WTC11 (cell line): ENCODE measurements at regions not wholly inside any gene's neighbourhood (a gene's known extent, or its start where the extent isn't known, plus 50 kb on each side); places are given as distances from the start of the nearest gene placed in this dataset.

Source experiments
- AFF4 ChIP-seq: sonication (generic); formaldehyde crosslinking; IDR thresholded peaks from 2 replicates; pipeline ENCODE4 v1.8.1; 2023; ENCODE audit warnings: mild to moderate bottlenecking, missing genetic modification reagents, borderline replicate concordance
- AR ChIP-seq: fragments of 250-450 bp; sonication (Bioruptor Pico); IDR thresholded peaks from 2 replicates; pipeline ENCODE4 v1.9.0; 2021; ENCODE audit warnings: mild to moderate bottlenecking
- ARID4B ChIP-seq: sonication (generic); formaldehyde crosslinking; IDR thresholded peaks from 2 replicates; pipeline ENCODE4 v1.8.0; 2023; ENCODE audit warnings: missing genetic modification reagents, mild to moderate bottlenecking, borderline replicate concordance
- CBFB ChIP-seq: sonication (generic); formaldehyde crosslinking; IDR thresholded peaks from 2 replicates; pipeline ENCODE4 v1.8.1; 2022; ENCODE audit warnings: mild to moderate bottlenecking, low read depth, missing genetic modification reagents
- CDX4 ChIP-seq: fragments of 250-450 bp; sonication (Bioruptor Pico); IDR thresholded peaks from 2 replicates; pipeline ENCODE4 v1.9.0; 2021; ENCODE audit warnings: moderate library complexity, mild to moderate bottlenecking, inconsistent platforms, borderline replicate concordance
- ESRRA ChIP-seq: sonication (generic); formaldehyde crosslinking; IDR thresholded peaks from 2 replicates; pipeline ENCODE4 v1.8.1; 2022; ENCODE audit warnings: mild to moderate bottlenecking, missing genetic modification reagents, borderline replicate concordance
- GTF2I ChIP-seq: fragments of 250-450 bp; sonication (Bioruptor Pico); conservative IDR thresholded peaks from 2 replicates; pipeline ENCODE4 v1.4.0; 2021; ENCODE audit warnings: mild to moderate bottlenecking
- MLX ChIP-seq: sonication (generic); formaldehyde crosslinking; IDR thresholded peaks from 2 replicates; pipeline ENCODE4 v1.8.1; 2023; ENCODE audit warnings: mild to moderate bottlenecking, missing genetic modification reagents, moderate library complexity
- MXD4 ChIP-seq: fragments of 250-450 bp; sonication (Bioruptor Pico); IDR thresholded peaks from 2 replicates; pipeline ENCODE4 v1.8.0; 2021; ENCODE audit warnings: mild to moderate bottlenecking, moderate library complexity, borderline replicate concordance
- NR3C1 ChIP-seq: sonication (generic); formaldehyde crosslinking; conservative IDR thresholded peaks from 2 replicates; pipeline ENCODE4 v1.8.1; 2023; ENCODE audit warnings: low read depth, mild to moderate bottlenecking, missing genetic modification reagents
- SMAD4 ChIP-seq: sonication (generic); formaldehyde crosslinking; IDR thresholded peaks from 2 replicates; pipeline ENCODE4 v1.8.0; 2022; ENCODE audit warnings: mild to moderate bottlenecking, missing genetic modification reagents
- ZNF671 ChIP-seq: fragments of 250-450 bp; sonication (Bioruptor Pico); IDR thresholded peaks from 2 replicates; pipeline ENCODE4 v1.8.0; 2021; ENCODE audit warnings: mild to moderate bottlenecking
- ZSCAN18 ChIP-seq: fragments of 250-450 bp; sonication (Bioruptor Pico); IDR thresholded peaks from 2 replicates; pipeline ENCODE4 v2.1.2; 2022; ENCODE audit warnings: mild to moderate bottlenecking, moderate library complexity

- no peak for TF ChIP-seq AFF4 (CRISPR knock-in tag)
- TF ChIP-seq ESRRA (CRISPR knock-in tag): no peak
- TF ChIP-seq ARID4B (CRISPR knock-in tag): no peak
- no peak for TF ChIP-seq MXD4
- no peak for TF ChIP-seq NR3C1 (CRISPR knock-in tag)
- no peak for TF ChIP-seq MLX (CRISPR knock-in tag)
- TF ChIP-seq SMAD4: no peak
- TF ChIP-seq ZSCAN18 (CRISPR knock-in tag): no peak
- TF ChIP-seq CDX4 (CRISPR knock-in tag): no peak
- no peak for TF ChIP-seq GTF2I
- no peak for TF ChIP-seq CBFB (CRISPR knock-in tag)
- TF ChIP-seq AR (CRISPR knock-in tag): no peak
- TF ChIP-seq ZNF671 (CRISPR knock-in tag): no peak
Measured at GRCh38 chr11:24390762-24391161, 106.1 kb upstream of the LUZP2 start (continued).
